HG03108 (cell line): ENCODE measurements at regions not wholly inside any gene's neighbourhood (a gene's known extent, or its start where the extent isn't known, plus 50 kb on each side); places are given as distances from the start of the nearest gene placed in this dataset.

Source experiments
- ATAC-seq: cut with Tn5 transposase; IDR thresholded peaks from one replicate; pipeline ENCODE4 v1.9.1; 2021; ENCODE audit warnings: moderate library complexity; ENCODE audit not compliant: unreplicated experiment

DNA sequence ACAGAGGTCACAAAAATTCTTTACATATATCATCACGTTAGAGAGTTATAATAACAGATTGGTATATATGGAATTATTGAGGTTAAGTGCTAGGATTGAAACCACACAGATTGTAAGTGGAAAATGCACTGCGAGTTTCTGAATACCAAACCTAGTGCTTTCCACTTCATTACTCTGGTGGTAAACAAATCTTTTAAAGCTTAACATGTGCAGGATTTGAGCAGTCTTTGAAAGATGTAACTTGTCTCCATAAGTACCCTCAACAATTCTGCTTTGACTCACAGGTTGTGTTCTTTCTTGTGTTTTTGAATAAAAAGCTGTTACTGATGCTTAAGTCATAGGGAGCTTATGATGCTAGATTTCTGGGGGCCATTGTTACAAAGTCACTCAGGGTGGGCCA is 314.7 kb upstream of the DACH1 start:
- ATAC-seq = no peak

- ATAC-seq = no peak
These were observed 313.4 kb upstream of the DACH1 start for GRCh38 chr13:72180253-72180952.

GRCh38 chr13:72174549-72174948 is 307.5 kb upstream of the DACH1 start:
- no peak for ATAC-seq

GRCh38 chr13:72170571-72170970 is 303.6 kb upstream of the DACH1 start:
- no peak for ATAC-seq

DNA sequence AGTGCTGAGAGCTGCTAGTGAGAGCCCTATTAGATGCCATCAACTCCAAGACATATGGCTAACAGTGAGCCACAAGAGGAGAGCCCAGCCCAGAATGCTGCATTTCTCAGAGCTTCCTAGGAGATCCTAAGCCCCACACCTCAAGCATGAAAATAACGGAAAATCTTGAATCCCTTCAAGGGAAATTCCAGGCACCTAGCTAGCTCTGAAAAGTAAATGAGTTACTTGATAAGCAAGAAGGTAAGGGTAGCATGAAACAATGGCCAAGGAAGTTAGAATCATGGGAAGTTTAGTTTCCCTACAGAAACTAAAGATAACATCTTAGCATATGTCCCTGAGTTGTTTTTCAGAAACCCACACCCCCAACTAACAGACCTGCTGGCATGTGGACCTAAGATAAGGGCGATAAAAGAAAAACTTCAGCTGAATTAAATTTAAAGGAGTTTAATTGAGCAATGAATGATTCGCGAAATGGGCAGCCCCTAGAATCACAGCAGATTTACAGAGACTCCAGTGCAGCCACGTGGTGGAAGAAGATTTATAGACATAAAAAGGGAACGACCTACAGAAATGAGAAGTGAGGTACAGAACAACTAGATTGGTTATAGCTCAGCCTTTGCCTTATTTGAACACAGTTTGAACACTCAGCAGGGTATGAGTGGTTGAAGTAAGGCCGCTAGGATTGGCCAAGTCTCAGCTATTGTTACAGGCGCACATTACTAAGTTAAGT is 301.3 kb upstream of the DACH1 start:
- no peak for ATAC-seq

- ATAC-seq = no peak
These were observed 299.2 kb upstream of the DACH1 start for GRCh38 chr13:72166102-72166650.

GRCh38 chr13:72165276-72165675 is 298.3 kb upstream of the DACH1 start:
- no peak for ATAC-seq

DNA sequence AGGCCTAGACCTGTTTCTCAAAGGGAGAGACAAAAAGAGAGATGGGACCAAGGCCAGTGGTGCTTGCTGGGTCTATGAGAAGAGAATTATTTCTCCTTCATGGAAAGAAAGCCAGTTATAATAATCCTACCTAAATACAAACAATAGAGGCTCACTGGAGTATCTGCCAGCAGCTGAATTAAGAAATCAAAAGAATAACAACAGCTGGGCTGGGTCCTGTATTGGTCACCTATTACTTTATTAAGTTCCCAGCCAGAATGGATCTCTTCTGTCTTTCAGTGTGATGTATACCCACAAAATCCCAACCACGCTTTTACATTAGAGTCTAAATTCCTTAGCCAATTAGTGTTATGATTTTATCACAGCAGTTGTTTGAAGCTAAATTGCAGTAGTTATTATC is 297.8 kb upstream of the DACH1 start:
- no peak for ATAC-seq

- ATAC-seq = no peak
These were observed 296.7 kb upstream of the DACH1 start for GRCh38 chr13:72163678-72164077.

- no peak for ATAC-seq
These were observed 294.0 kb upstream of the DACH1 start for GRCh38 chr13:72160977-72161376.

GRCh38 chr13:72156760-72157159 is 289.8 kb upstream of the DACH1 start:
- ATAC-seq = no peak

DNA sequence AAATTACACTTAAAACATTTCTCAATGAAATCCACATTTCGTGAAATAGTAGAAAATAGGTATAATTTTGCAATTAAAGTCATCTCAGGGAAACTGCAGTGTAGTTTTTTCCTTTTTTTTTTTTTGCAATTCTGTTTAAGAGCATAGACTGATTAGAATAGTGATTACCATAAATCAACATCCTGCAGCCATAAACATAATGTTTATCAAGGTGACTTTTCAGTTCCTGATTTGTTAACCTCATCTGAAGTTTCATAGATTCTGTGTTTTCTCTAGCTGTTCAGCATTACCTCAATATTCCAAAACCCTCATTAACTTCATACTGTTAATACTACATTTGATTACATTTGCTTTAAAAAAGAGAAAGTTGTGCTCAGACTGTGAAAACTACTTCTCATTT is 286.3 kb upstream of the DACH1 start:
- ATAC-seq = no peak

GRCh38 chr13:72151241-72151640 is 284.2 kb upstream of the DACH1 start:
- ATAC-seq = no peak

GRCh38 chr13:72150502-72150901 is 283.5 kb upstream of the DACH1 start:
- ATAC-seq = no peak

GRCh38 chr13:72149701-72150100 is 282.7 kb upstream of the DACH1 start:
- ATAC-seq = no peak

- no peak for ATAC-seq
These were observed 279.8 kb upstream of the DACH1 start for GRCh38 chr13:72146816-72147215.

DNA sequence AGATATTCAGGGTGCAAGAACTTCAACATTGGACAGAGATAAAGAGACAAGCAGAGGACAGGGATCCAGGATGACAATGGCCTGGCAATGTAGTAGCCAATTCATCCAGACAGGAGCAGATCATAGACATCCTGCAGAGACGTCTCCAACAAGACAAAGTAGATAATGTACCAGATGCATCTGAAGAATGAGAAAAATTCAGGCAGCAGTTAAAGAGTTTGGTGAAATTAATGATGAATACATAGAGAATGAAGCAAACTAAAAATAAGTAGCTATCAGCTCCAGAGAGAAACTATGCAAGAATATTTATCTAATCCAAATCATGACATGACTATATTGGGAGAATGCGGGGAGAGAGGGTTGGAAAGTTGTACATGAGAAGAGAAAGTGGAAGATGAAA is 278.4 kb upstream of the DACH1 start:
- no peak for ATAC-seq

- no peak for ATAC-seq
These were observed 277.6 kb upstream of the DACH1 start for GRCh38 chr13:72144636-72145035.

GRCh38 chr13:72141855-72142519 is 275.0 kb upstream of the DACH1 start:
- no peak for ATAC-seq

DNA sequence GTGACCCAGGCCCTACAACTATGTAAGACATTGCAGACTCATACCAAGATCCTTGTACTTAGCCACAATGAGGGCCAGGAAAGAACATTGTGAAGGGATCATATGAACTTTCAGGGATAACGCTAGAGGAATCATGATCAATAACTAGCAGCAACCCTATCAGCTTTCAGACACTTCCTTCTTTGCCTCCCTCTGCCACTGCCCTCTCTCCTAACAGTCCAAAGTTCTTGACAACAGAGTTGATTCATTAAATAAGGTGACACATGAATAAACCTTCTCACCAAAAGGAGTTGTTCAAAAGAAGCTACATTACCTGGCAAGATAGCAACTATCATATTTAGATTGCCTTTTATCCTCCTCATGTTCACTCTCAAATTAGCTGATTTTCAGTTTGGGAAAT is 272.2 kb upstream of the DACH1 start:
- ATAC-seq = no peak

GRCh38 chr13:72132075-72132474 is 265.1 kb upstream of the DACH1 start:
- ATAC-seq = no peak

DNA sequence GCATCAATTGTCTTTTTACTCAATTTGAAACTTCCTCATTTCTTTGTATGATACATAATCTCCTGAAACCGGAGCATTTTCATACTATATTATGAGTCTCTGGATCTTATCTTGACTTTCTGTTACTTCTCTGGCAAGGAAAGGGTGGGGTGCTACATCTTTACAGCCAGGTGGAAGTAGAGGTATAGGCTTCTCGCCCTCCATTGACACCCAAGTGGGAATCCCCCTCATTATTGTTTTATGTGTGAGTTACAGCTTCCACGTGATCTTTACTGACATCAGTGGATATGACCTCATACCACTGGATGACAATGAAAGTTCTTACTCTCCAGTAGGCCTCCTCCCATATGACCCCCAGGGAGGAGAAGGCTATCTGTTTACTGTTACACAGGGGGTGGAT is 262.1 kb upstream of the DACH1 start:
- ATAC-seq = no peak
